ENCODE measurements at regions not wholly inside any gene's neighbourhood (a gene's known extent, or its start where the extent isn't known, plus 50 kb on each side); places are given as distances from the start of the nearest gene placed in this dataset.

GRCh38 chr3:59401924-59402323, 352.1 kb upstream of the CFAP20DC start:
- no peak for DNase-seq (ENCODE audit: low read depth)
- TF ChIP-seq CTCF (IDR thresholded peaks at IDR 0.05; ENCODE audit: insufficient read depth, low read depth, low read length, missing control alignments), result no peak
- H3K4me3 ChIP-seq (ENCODE audit: low read length), result no peak overlapping the region

GRCh38 chr3:59392116-59392515, 342.3 kb upstream of the CFAP20DC start:
- no peak overlapping the region for H3K4me3 ChIP-seq (ENCODE audit: low read length)
- no peak for DNase-seq (ENCODE audit: low read depth)
- no peak for TF ChIP-seq CTCF (IDR thresholded peaks at IDR 0.05; ENCODE audit: insufficient read depth, low read depth, low read length, missing control alignments)

GRCh38 chr3:59391131-59391530, 341.3 kb upstream of the CFAP20DC start:
- TF ChIP-seq CTCF (IDR thresholded peaks at IDR 0.05; ENCODE audit: insufficient read depth, low read depth, low read length, missing control alignments), result no peak
- no peak for DNase-seq (ENCODE audit: low read depth)
- no peak overlapping the region for H3K4me3 ChIP-seq (ENCODE audit: low read length)

GRCh38 chr3:59388555-59389270, 338.9 kb upstream of the CFAP20DC start:
- no peak overlapping the region for H3K4me3 ChIP-seq (ENCODE audit: low read length)
- TF ChIP-seq CTCF (IDR thresholded peaks at IDR 0.05; ENCODE audit: insufficient read depth, low read depth, low read length, missing control alignments), result no peak
- peak; percentile 67 for DNase-seq (ENCODE audit: low read depth)

- peak; percentile 22 for DNase-seq (ENCODE audit: low read depth)
- H3K4me3 ChIP-seq (ENCODE audit: low read length), result no peak overlapping the region
- TF ChIP-seq CTCF (IDR thresholded peaks at IDR 0.05; ENCODE audit: insufficient read depth, low read depth, low read length, missing control alignments), result no peak
Measured at GRCh38 chr3:59386165-59386564, 336.3 kb upstream of the CFAP20DC start.

GRCh38 chr3:59385547-59385946, 335.7 kb upstream of the CFAP20DC start:
- no peak for DNase-seq (ENCODE audit: low read depth)
- no peak overlapping the region for H3K4me3 ChIP-seq (ENCODE audit: low read length)
- TF ChIP-seq CTCF (IDR thresholded peaks at IDR 0.05; ENCODE audit: insufficient read depth, low read depth, low read length, missing control alignments), result no peak

- peak; percentile 18 for DNase-seq (ENCODE audit: low read depth)
Measured at GRCh38 chr3:59381282-59381681, 331.5 kb upstream of the CFAP20DC start.

More at GRCh38 chr3:59381282-59381681, 331.5 kb upstream of the CFAP20DC start:
- no peak for TF ChIP-seq CTCF (IDR thresholded peaks at IDR 0.05; ENCODE audit: insufficient read depth, low read depth, low read length, missing control alignments)
- H3K4me3 ChIP-seq (ENCODE audit: low read length), result no peak overlapping the region
